ENCODE measurements at regions not wholly inside any gene's neighbourhood (a gene's known extent, or its start where the extent isn't known, plus 50 kb on each side); places are given as distances from the start of the nearest gene placed in this dataset.
A peak's percentile ranks its signal among the peaks of the same experiment; 100 is the strongest.
"Not testable (repeated sequence)": the region's sequence is repeated elsewhere in the genome, so short reads cannot be mapped to it uniquely, and the experiment has no call there.

- DNase-seq, result not testable (repeated sequence)
Observed at GRCh38 chr1:53399370-53400133, 59.6 kb upstream of the DMRTB1 start.

GRCh38 chr1:53400761-53401674 lies 58.2 kb upstream of the DMRTB1 start:
- no peak for DNase-seq

- no peak for DNase-seq
Observed at GRCh38 chr1:53401813-53402745, 57.1 kb upstream of the DMRTB1 start.

- no peak for DNase-seq
Observed at GRCh38 chr1:53402891-53403655, 56.1 kb upstream of the DMRTB1 start.

- DNase-seq, result no peak
Observed at GRCh38 chr1:53405737-53406136, 53.5 kb upstream of the DMRTB1 start.

- DNase-seq, result no peak
Observed at GRCh38 chr1:53406551-53407235, 52.5 kb upstream of the DMRTB1 start.

- DNase-seq, result peak; percentile 29
Observed at GRCh38 chr1:53408013-53408754, 51.0 kb upstream of the DMRTB1 start.

GRCh38 chr1:53408755-53409129 lies 50.5 kb upstream of the DMRTB1 start:
- DNase-seq, result no peak

GRCh38 chr1:53409233-53409632 lies 50.0 kb upstream of the DMRTB1 start:
- DNase-seq, result no peak

All from activated CD4-positive, alpha-beta T cell treated with anti-CD3 and anti-CD28 coated beads, Interleukin-2, Interleukin-6, amounts not matched to agents 100 ng/mL and 50 ng/mL, durations not matched to agents 16 hours and 8 hours (primary cell).